Glutamatergic neuron (in vitro differentiated cells): ENCODE measurements at regions not wholly inside any gene's neighbourhood (a gene's known extent, or its start where the extent isn't known, plus 50 kb on each side); places are given as distances from the start of the nearest gene placed in this dataset.
"Not testable (repeated sequence)": the region's sequence is repeated elsewhere in the genome, so short reads cannot be mapped to it uniquely, and the experiment has no call there.

Experiments used
- DNase-seq: peaks from one replicate; pipeline ENCODE4 v3.0.0; 2022
- H3K27ac Mint-ChIP-seq: one replicate; pipeline ENCODE4 v1.8.0; 2020; ENCODE audit warnings: mild to moderate bottlenecking, mixed read lengths, inconsistent platforms; ENCODE audit not compliant: unreplicated experiment
- H3K27me3 Mint-ChIP-seq: one replicate; pipeline ENCODE4 v1.8.0; 2020; ENCODE audit warnings: mild to moderate bottlenecking, moderate library complexity, mixed read lengths, inconsistent platforms; ENCODE audit not compliant: unreplicated experiment
- H3K36me3 Mint-ChIP-seq: one replicate; pipeline ENCODE4 v1.8.0; 2020; ENCODE audit warnings: mild to moderate bottlenecking, mixed read lengths, inconsistent platforms; ENCODE audit not compliant: unreplicated experiment
- H3K4me1 Mint-ChIP-seq: one replicate; pipeline ENCODE4 v1.8.0; 2020; ENCODE audit warnings: mild to moderate bottlenecking, low read depth, mixed read lengths, inconsistent platforms; ENCODE audit not compliant: unreplicated experiment
- H3K4me3 Mint-ChIP-seq: one replicate; pipeline ENCODE4 v1.8.0; 2020; ENCODE audit warnings: mild to moderate bottlenecking, mixed read lengths, inconsistent platforms; ENCODE audit not compliant: unreplicated experiment
- H3K9me3 Mint-ChIP-seq: one replicate; pipeline ENCODE4 v1.8.0; 2020; ENCODE audit warnings: mild to moderate bottlenecking, moderate library complexity, mixed read lengths, inconsistent platforms; ENCODE audit not compliant: unreplicated experiment
- TF ChIP-seq, protein P1 (sequence below): fragments of 200-600 bp; sonication (generic); IDR thresholded peaks from one replicate; pipeline ENCODE4 v1.5.0; 2021; ENCODE audit not compliant: partially characterized antibody, unreplicated experiment

DNA sequence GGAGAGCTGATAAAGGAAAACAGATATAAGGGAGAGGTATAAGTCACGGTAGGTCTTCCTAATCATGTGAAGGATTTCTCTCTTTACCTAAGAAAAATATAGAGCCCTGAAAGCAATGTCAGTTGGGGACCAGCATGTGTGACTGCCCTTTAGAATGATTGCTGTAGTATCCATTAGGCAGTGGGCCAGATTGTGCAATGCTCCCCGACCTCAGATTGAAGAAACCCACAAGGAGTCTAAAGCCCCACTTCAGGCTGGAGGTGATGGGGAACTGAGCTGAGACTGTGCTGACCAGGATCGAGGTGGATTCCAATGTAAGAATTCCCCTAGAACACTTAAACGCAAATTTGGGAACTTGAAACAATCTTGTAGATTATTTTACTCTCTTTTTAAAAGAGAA is 614.4 kb downstream of the LIG4 start:
- Mint-ChIP-seq H3K4me1 (peaks cover 2% of the 10 kb centered on the region), H3K27me3 (no peaks in the 10 kb centered on the region), H3K4me3 (no peak overlapping the region), H3K36me3 (no peaks in the 10 kb centered on the region), H3K27ac (no peak overlapping the region), H3K9me3 (no peaks in the 10 kb centered on the region)
- DNase-seq = no peak
- TF ChIP-seq, protein P1, sequence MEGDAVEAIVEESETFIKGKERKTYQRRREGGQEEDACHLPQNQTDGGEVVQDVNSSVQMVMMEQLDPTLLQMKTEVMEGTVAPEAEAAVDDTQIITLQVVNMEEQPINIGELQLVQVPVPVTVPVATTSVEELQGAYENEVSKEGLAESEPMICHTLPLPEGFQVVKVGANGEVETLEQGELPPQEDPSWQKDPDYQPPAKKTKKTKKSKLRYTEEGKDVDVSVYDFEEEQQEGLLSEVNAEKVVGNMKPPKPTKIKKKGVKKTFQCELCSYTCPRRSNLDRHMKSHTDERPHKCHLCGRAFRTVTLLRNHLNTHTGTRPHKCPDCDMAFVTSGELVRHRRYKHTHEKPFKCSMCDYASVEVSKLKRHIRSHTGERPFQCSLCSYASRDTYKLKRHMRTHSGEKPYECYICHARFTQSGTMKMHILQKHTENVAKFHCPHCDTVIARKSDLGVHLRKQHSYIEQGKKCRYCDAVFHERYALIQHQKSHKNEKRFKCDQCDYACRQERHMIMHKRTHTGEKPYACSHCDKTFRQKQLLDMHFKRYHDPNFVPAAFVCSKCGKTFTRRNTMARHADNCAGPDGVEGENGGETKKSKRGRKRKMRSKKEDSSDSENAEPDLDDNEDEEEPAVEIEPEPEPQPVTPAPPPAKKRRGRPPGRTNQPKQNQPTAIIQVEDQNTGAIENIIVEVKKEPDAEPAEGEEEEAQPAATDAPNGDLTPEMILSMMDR = no peak

GRCh38 chr13:107596306-107596705 is 619.0 kb downstream of the LIG4 start:
- not testable (repeated sequence) for H3K9me3 Mint-ChIP-seq, DNase-seq, H3K36me3 Mint-ChIP-seq, H3K4me3 Mint-ChIP-seq, H3K27me3 Mint-ChIP-seq, H3K4me1 Mint-ChIP-seq, H3K27ac Mint-ChIP-seq

- TF ChIP-seq, protein P1 = no peak
- no peak for DNase-seq
- Mint-ChIP-seq H3K4me3 (no peak overlapping the region), H3K27ac (no peak overlapping the region), H3K9me3 (peaks cover 3% of the 10 kb centered on the region), H3K36me3 (no peaks in the 10 kb centered on the region), H3K27me3 (no peaks in the 10 kb centered on the region), H3K4me1 (peaks cover 7% of the 10 kb centered on the region)
These were observed 624.8 kb downstream of the LIG4 start for GRCh38 chr13:107590556-107590955.

- no peaks in the 10 kb centered on the region for H3K27me3 Mint-ChIP-seq
- H3K4me3 Mint-ChIP-seq = no peak overlapping the region
- DNase-seq = no peak
- TF ChIP-seq, protein P1 = no peak
- no peaks in the 10 kb centered on the region for H3K36me3 Mint-ChIP-seq
- H3K27ac Mint-ChIP-seq = no peak overlapping the region
- peaks cover 5% of the 10 kb centered on the region for H3K4me1 Mint-ChIP-seq
- H3K9me3 Mint-ChIP-seq = peaks cover 5% of the 10 kb centered on the region
These were observed 627.7 kb downstream of the LIG4 start for GRCh38 chr13:107587681-107588080.

GRCh38 chr13:107586216-107586615 is 629.1 kb downstream of the LIG4 start:
- Mint-ChIP-seq H3K27me3 (no peaks in the 10 kb centered on the region), H3K36me3 (no peaks in the 10 kb centered on the region), H3K9me3 (peaks cover 5% of the 10 kb centered on the region)

More at GRCh38 chr13:107586216-107586615, 629.1 kb downstream of the LIG4 start:
- Mint-ChIP-seq H3K4me3 (no peak overlapping the region), H3K27ac (no peak overlapping the region), H3K4me1 (peaks cover 5% of the 10 kb centered on the region)
- TF ChIP-seq, protein P1 = no peak
- DNase-seq = no peak
